HUES6 (cell line): ENCODE measurements at regions not wholly inside any gene's neighbourhood (a gene's known extent, or its start where the extent isn't known, plus 50 kb on each side); places are given as distances from the start of the nearest gene placed in this dataset.

ENCODE experiments used
- H3K27ac ChIP-seq: 2 replicates; pipeline ENCODE4 v1.7.0; 2013; ENCODE audit warnings: low read depth, mild to moderate bottlenecking, low read length, inconsistent platforms
- H3K27me3 ChIP-seq: 2 replicates; pipeline ENCODE4 v1.6.1; 2013; ENCODE audit warnings: low read length; ENCODE audit not compliant: control insufficient read depth, insufficient read depth
- H3K36me3 ChIP-seq: 2 replicates; pipeline ENCODE4 v1.6.1; 2013; ENCODE audit warnings: low read length; ENCODE audit not compliant: control insufficient read depth, insufficient read depth
- H3K4me1 ChIP-seq: 2 replicates; pipeline ENCODE4 v1.6.1; 2013; ENCODE audit warnings: low read length; ENCODE audit not compliant: control insufficient read depth, insufficient read depth
- H3K4me3 ChIP-seq: 2 replicates; pipeline ENCODE4 v1.5.1; 2013; ENCODE audit warnings: low read depth, low read length
- H3K9ac ChIP-seq: one replicate; pipeline ENCODE4 v1.6.1; 2013; ENCODE audit warnings: mild to moderate bottlenecking, low read length
- H3K9me3 ChIP-seq: 2 replicates; pipeline ENCODE4 v1.6.1; 2013; ENCODE audit warnings: low read depth, low read length; ENCODE audit not compliant: control insufficient read depth, insufficient read depth

DNA sequence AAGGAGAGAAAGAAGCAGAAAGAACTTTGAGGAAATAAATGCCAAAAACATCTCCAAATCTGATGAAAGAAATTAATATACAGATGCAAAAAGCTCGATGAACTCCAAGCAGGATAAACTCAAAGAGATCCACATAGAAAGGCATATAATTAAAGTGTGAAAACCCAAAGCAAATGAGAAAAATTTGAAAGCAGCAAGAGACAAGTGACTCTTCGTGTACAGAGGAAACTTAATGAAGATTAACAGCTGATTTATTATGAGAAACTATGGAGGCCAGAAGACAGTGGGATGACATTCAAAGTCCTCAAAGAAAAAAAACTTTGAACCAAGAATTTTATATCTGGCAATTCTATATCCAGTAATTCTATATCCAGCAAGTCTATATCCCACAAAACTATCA lies 163.0 kb upstream of the TMCC3 start:
- Histone ChIP-seq H3K4me1 (peaks cover 11% of the 10 kb centered on the region), H3K27me3 (no peaks in the 10 kb centered on the region), H3K36me3 (no peaks in the 10 kb centered on the region), H3K9ac (no peak overlapping the region), H3K4me3 (no peak overlapping the region), H3K27ac (no peak overlapping the region), H3K9me3 (peaks cover 38% of the 10 kb centered on the region)

DNA sequence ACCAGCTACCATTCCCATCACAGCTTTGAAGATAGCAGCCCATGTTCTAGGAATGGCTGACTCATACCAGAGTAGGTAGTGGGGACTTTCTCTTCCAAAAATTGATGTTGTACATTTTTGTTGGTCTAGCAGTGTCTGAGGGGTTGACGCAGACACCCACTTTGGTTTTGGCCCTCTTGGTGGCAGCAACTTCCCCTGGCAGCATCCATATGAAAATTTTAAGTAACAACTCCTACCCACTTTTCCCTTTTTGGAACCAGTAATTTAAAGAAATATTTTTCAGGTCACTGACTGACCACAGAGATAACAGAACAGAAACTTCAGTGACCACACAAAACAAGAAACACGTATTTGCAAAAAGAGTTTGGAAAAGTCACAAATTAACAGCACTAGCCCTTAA lies 162.0 kb upstream of the TMCC3 start:
- no peaks in the 10 kb centered on the region for H3K27me3 ChIP-seq
- H3K27ac ChIP-seq: no peak overlapping the region
- peaks cover 38% of the 10 kb centered on the region for H3K9me3 ChIP-seq
- H3K9ac ChIP-seq: no peak overlapping the region
- H3K36me3 ChIP-seq: no peaks in the 10 kb centered on the region
- peaks cover 11% of the 10 kb centered on the region for H3K4me1 ChIP-seq
- no peak overlapping the region for H3K4me3 ChIP-seq

DNA sequence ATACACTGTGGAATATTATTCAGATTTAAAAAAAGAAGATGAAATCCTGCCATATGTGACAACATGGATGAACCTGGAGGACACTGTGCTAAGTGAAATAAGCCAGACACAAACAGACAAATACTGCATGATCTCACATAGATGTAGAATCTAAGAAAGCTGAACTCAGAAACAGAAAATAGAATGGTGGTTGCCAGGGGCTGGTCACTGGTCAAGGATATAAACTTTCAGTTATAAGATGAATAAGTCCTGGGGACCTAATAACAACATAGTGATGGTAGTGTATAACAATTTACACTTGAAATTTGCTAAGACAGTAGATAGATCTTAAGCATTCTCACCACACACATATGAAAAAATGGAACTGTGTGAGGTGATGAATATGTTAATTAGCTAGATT lies 161.3 kb upstream of the TMCC3 start:
- H3K9me3 ChIP-seq: peaks cover 38% of the 10 kb centered on the region
- H3K9ac ChIP-seq: no peak overlapping the region
- no peaks in the 10 kb centered on the region for H3K36me3 ChIP-seq
- H3K4me1 ChIP-seq: peaks cover 11% of the 10 kb centered on the region
- no peak overlapping the region for H3K4me3 ChIP-seq
- H3K27ac ChIP-seq: no peak overlapping the region
- H3K27me3 ChIP-seq: no peaks in the 10 kb centered on the region

DNA sequence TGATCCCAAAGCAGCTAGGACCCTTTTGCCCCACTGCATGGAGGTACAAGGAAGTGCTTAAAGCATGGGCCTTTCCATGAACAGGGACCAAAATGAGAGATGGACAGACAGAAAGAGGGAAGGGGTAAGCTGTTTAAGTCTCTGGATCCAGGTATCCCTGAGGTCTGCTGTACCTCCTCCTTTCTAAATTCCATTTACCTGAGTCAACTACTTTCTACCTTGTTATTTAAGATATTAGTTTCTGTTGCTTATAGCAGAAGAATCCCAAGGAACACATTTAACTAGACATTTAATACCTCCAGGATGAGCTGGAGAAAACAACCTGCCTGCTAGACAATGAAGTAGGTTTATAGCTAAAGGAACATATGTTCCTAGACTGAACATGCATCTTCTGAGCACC lies 157.6 kb upstream of the TMCC3 start:
- no peak overlapping the region for H3K27ac ChIP-seq
- H3K9ac ChIP-seq: no peak overlapping the region
- no peak overlapping the region for H3K4me3 ChIP-seq
- no peaks in the 10 kb centered on the region for H3K27me3 ChIP-seq
- H3K9me3 ChIP-seq: peaks cover 19% of the 10 kb centered on the region
- no peaks in the 10 kb centered on the region for H3K36me3 ChIP-seq
- H3K4me1 ChIP-seq: no peaks in the 10 kb centered on the region

DNA sequence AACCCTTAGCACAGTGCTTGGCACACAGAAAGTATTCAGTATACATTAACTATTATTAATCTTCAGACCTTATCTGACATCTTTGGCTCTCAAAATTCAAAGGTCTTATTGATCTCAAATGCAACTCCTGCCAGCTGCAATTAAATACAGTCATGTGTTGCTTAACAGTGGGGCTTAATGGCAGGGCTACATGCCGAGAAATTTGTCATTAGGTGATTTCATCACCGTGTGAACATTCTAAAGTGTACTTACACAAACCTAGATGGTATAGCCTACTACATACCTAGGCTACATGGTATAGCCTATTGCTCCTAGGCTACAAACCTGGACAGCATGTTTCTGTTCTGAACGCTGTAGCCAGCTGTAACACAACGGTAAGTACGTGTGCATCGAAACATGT lies 156.3 kb upstream of the TMCC3 start:
- Histone ChIP-seq H3K36me3 (no peaks in the 10 kb centered on the region), H3K4me1 (no peaks in the 10 kb centered on the region), H3K9me3 (peaks cover 9% of the 10 kb centered on the region), H3K4me3 (no peak overlapping the region), H3K27me3 (no peaks in the 10 kb centered on the region), H3K9ac (no peak overlapping the region), H3K27ac (no peak overlapping the region)

DNA sequence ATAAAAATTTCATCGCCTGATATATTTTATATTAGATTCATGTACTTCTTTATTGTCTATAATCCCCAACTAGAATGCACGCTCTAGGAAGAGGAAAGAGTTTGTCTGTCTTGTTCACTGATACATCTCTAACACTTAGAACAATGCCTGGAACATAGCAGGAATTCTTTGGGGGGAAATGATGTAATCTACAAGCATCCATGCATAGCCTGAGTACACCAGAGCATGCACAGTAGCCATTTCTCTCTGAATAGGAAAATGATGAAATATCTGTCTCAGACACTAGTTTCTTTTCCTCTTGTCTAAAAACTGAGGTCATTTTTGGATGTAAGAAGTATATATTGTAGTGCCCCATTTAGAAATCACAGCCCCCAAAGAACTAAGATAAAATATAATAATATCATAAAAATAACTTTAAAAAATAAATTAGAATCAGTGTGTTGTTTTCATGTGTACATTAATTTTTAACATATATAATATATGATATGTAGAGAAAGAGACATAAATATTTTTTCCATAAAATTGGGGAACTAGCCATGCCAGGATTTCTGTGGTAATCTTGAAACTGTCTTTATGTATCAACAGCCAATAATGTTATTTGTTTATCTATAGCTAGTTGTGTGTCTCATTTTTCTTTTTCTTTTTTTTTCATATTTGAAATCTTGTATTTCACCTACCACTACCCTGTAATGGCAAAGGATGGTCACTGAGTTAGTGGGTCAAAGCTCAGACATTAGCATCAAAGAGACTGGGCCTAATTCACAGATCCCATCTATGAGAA lies 155.6 kb upstream of the TMCC3 start:
- no peak overlapping the region for H3K27ac ChIP-seq
- 0 out of 2 replicates have a peak, but pooled peaks cover 3% of the 10 kb centered on the region for H3K9me3 ChIP-seq
- no peak overlapping the region for H3K9ac ChIP-seq
- H3K4me1 ChIP-seq: no peaks in the 10 kb centered on the region
- no peak overlapping the region for H3K4me3 ChIP-seq
- H3K36me3 ChIP-seq: no peaks in the 10 kb centered on the region
- H3K27me3 ChIP-seq: no peaks in the 10 kb centered on the region

DNA sequence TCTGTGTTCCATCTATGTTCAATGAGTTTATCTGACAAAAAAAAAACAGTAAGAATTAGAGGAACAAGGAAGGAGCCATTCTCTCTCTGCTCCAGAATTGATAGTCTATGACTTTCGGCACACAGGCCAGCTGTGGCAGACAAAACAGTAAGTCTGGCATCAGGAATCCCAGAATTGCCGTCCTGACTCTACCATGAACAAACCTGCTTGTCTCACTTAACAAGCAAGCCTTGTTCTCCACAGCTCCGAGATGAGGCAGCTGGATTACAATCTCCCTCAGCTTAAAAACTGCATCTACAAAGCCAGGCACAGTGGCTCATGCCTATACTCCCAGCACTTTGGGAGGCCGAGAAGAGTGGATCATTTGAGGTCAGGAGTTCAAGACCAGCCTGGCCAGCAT lies 153.6 kb upstream of the TMCC3 start:
- no peaks in the 10 kb centered on the region for H3K4me1 ChIP-seq
- H3K9me3 ChIP-seq: no peaks in the 10 kb centered on the region
- H3K9ac ChIP-seq: no peak overlapping the region
- H3K36me3 ChIP-seq: no peaks in the 10 kb centered on the region
- no peaks in the 10 kb centered on the region for H3K27me3 ChIP-seq
- H3K4me3 ChIP-seq: no peak overlapping the region
- no peak overlapping the region for H3K27ac ChIP-seq

DNA sequence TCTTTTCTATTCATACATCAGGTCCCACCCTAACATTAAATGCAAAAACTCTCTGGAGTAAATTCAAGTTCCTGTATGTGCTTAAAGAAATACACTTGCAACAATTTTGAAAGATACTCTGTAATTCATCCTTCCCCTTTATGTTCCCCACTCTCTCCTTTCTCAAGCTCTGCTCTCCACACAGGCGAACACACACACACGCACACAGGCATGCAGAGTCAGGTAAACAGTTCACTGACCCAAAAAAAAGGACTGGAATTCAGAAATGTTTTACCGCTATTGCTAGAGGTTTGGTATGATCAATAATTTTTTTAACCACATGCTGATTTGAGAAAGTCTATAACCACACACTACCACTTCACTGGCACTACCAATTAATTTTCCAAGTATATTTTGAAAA lies 152.4 kb upstream of the TMCC3 start:
- Histone ChIP-seq H3K27me3 (no peaks in the 10 kb centered on the region), H3K4me1 (no peaks in the 10 kb centered on the region), H3K9me3 (no peaks in the 10 kb centered on the region), H3K9ac (no peak overlapping the region), H3K27ac (no peak overlapping the region), H3K36me3 (no peaks in the 10 kb centered on the region), H3K4me3 (no peak overlapping the region)

DNA sequence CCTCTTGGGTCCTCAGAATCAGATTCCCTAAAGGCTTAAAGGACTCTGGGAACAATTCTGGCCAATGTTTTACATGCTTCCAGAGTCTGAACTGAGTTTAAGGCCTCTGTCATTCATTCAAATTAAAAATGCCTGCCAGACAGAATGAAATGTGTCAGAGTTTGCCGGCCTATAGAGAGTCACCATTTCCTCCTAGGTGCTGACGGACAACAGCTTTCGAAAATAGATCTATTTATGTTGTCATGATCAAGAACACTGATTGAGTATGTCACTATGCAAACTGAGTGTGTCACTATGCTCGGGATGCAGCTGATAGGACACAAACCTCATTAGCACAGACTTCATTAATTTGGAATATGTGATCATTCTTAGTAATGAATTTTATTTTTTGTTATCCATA lies 151.4 kb upstream of the TMCC3 start:
- Histone ChIP-seq H3K27ac (no peak overlapping the region), H3K9ac (no peak overlapping the region), H3K4me3 (no peak overlapping the region), H3K27me3 (no peaks in the 10 kb centered on the region), H3K4me1 (no peaks in the 10 kb centered on the region), H3K9me3 (no peaks in the 10 kb centered on the region), H3K36me3 (no peaks in the 10 kb centered on the region)

DNA sequence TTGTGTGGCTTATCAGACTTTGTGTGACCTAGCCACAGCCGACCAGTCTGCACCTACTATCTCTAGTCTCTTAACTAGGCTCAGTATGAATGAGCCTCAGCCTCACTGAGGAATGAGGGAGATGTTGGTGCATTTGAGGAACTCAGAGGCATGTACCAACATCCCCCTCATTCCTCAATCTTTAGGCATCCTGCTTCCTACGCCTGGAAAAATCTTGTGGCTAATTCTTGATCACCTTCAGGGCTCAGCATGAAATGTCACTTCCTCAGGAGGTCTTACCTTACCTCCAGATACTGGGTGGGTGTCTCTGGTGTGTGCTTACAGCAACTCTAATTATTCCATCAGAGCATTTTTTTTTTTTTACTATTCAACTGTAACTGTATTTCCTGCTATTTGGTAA lies 148.8 kb upstream of the TMCC3 start:
- Histone ChIP-seq H3K27me3 (no peaks in the 10 kb centered on the region), H3K27ac (no peak overlapping the region), H3K36me3 (no peaks in the 10 kb centered on the region), H3K4me3 (no peak overlapping the region), H3K9me3 (no peaks in the 10 kb centered on the region), H3K4me1 (peaks cover 5% of the 10 kb centered on the region; the same call in 1 of the 2 replicates), H3K9ac (no peak overlapping the region)

DNA sequence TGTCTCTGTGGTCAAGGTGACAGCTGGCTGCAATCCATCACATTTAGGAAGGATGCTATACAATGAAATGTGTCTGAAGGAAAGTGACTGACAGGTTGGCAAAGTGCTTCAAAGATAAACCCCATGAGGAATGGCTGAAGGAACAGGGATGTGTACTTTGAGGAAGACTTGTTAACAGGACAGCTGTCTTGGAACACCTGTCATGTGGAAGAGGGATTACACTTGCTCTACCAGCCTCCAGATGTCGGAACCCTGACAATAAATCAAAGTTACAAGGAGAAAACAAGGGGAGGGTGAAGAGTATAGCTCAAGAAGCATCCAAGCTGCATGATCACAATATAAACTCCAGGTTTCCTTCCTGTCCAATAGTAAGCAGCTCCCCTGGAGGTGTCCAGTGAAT lies 147.8 kb upstream of the TMCC3 start:
- Histone ChIP-seq H3K4me1 (peaks cover 7% of the 10 kb centered on the region; the same call in 1 of the 2 replicates), H3K27ac (no peak overlapping the region), H3K4me3 (no peak overlapping the region), H3K9ac (no peak overlapping the region), H3K9me3 (no peaks in the 10 kb centered on the region), H3K36me3 (no peaks in the 10 kb centered on the region), H3K27me3 (no peaks in the 10 kb centered on the region)
